Thoracic aorta (tissue), 2 donors: ENCODE measurements at regions not wholly inside any gene's neighbourhood (a gene's known extent, or its start where the extent isn't known, plus 50 kb on each side); places are given as distances from the start of the nearest gene placed in this dataset.

ENCODE experiments used
- ATAC-seq: fragments of 150-250 bp; one replicate; pipeline ENCODE4 v1.8.0; 2017; ENCODE audit warnings: low read depth; ENCODE audit not compliant: insufficient number of reproducible peaks, low FRiP score
- DNase-seq: peaks from one replicate; pipeline ENCODE4 v3.0.0-alpha.2; 2020; ENCODE audit warnings: low spot score
- H3K27ac ChIP-seq, 2 donors: fragments of 200-600 bp; sonication (generic); 1 replicate in 1 of 2; 2 replicates in 1 of 2; pipeline ENCODE4 v1.5.1; 2016; ENCODE audit warnings: mild to moderate bottlenecking in 2 of 2, moderate library complexity in 2 of 2
- H3K27me3 ChIP-seq: fragments of 200-600 bp; sonication (generic); replicated peaks from 2 replicates; pipeline ENCODE4 v1.6.0; 2016; ENCODE audit warnings: mild to moderate bottlenecking; ENCODE audit not compliant: insufficient read depth
- H3K36me3 ChIP-seq: fragments of 200-600 bp; sonication (generic); one replicate; pipeline ENCODE4 v1.5.1; 2016
- H3K4me1 ChIP-seq, 2 donors: fragments of 200-600 bp; sonication (generic); 1 replicate in 1 of 2; 2 replicates in 1 of 2; pipeline versions ENCODE4 v1.5.1 to v1.6.0; 2016; ENCODE audit warnings: low read depth in 2 of 2, mild to moderate bottlenecking in 1 of 2; ENCODE audit not compliant: control insufficient read depth in 1 of 2
- H3K4me3 ChIP-seq: fragments of 200-600 bp; sonication (generic); 2 replicates; pipeline ENCODE4 v1.5.1; 2016; ENCODE audit warnings: mild to moderate bottlenecking
- H3K9me3 ChIP-seq: fragments of 200-600 bp; sonication (generic); 2 replicates; pipeline ENCODE4 v1.5.1; 2016
- CTCF ChIP-seq: fragments of 200-600 bp; sonication (generic); IDR thresholded peaks from one replicate; pipeline ENCODE4 v1.5.1; 2019; ENCODE audit warnings: antibody characterized with exemption

DNA sequence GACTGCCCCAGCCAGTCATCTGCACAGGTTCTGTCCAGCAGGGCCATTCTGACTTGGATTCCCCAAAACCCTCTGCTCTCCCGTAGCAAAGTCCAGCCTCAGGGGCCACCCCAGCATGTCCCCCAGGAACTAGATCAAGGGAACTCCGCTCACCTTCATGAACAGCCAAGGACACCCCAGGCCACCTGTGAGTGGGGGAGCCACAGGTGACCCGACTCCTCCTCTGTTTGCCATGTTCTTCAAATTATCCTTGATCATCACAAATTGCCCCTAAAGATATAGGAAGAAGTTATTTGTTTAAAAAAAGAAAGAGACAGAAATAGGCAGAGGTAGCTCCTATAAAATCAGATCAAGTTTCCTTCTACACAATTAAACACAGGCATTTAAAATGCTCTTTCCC, 475.0 kb downstream of the MATN1 start:
- ATAC-seq (no peak), DNase-seq (no peak)
- Histone ChIP-seq H3K4me1 (no peaks in the 10 kb centered on the region), H3K36me3 (no peaks in the 10 kb centered on the region), H3K9me3 (no peaks in the 10 kb centered on the region), H3K4me3 (no peak overlapping the region), H3K27ac (no peak overlapping the region), H3K27me3 (no peaks in the 10 kb centered on the region)
- TF ChIP-seq CTCF: no peak

DNA sequence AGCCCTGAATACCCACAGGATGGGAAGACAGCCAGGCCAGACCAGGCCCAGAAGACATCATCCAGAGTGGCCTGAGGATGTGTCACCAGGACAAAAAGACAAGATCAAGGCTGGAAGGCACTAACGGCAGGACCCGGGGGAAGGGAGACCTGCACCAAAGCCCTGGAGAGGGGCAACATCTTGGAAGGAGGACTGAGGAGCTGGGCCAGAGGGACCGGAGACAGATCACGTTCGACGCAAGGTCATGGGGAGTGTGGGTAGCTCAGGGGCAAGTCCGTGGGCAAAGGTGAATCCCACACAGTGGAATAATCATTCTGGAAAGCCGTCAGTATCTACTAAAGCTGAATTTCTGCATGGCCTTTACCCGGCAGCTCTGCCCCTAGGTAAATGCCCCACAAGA, 478.6 kb downstream of the MATN1 start:
- Histone ChIP-seq H3K4me1 (no peaks in the 10 kb centered on the region), H3K9me3 (no peaks in the 10 kb centered on the region), H3K36me3 (no peaks in the 10 kb centered on the region), H3K27me3 (no peaks in the 10 kb centered on the region), H3K4me3 (no peak overlapping the region), H3K27ac (no peak overlapping the region)
- ATAC-seq (no peak), DNase-seq (no peak)
- no peak for TF ChIP-seq CTCF

DNA sequence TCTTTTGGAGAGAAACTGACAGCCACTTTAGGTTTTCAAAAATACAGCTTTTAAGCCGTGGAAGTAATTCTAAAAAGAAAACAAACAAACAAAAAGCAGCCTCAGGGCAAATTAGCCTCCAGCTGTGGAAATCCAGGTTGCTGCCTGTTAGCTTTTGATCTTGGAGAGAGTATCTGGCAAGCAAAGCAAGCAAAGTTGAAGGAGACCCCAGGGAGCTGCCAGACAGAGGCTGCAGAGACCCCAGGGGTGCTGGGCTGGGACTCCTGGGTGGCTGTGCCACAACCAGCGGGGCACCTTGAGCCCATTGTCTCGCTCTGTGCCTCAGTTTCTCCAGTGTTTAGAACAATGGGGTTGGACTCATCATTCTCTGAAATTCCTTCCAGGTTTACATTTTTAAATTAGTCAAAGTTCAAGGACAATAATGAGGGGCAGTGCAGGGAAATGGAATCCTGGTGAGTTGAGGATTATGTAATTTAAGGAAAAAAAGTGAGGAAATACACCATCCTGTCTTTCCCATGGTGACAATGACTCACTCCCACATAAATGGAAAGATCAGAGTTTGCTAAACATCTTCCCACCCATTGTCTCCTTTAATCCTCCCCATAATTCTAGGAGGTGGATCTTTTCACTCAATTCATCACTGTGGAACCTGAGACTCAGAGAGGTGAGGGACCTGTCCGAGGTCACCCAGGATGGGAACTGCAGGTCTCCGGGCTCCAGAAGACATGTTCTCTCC, 480.5 kb downstream of the MATN1 start:
- Histone ChIP-seq H3K4me1 (no peaks in the 10 kb centered on the region), H3K4me3 (no peak overlapping the region), H3K27me3 (no peaks in the 10 kb centered on the region), H3K36me3 (no peaks in the 10 kb centered on the region), H3K9me3 (no peaks in the 10 kb centered on the region), H3K27ac (no peak overlapping the region)
- TF ChIP-seq CTCF: no peak
- DNase-seq (no peak), ATAC-seq (no peak)

DNA sequence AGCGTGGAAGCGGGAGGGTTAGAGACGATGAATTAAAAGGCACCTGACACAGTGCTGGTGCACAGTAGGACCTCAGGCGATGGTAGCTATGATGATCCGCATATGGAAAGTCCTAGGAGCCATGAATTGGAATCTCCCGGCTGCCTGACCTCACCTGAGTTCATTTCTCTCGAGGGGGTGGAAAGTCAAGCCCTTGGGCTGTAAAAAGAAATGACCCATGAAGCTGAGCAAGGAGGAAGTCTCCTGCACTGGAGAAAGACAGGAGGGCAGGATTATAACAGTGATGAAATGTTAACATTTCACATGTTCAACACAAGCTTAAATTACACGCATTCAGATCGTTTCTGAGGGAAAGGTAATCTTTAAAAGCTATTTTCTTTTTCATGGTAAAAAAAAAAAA, 481.2 kb downstream of the MATN1 start:
- Histone ChIP-seq H3K36me3 (no peaks in the 10 kb centered on the region), H3K9me3 (no peaks in the 10 kb centered on the region), H3K27me3 (no peaks in the 10 kb centered on the region), H3K27ac (no peak overlapping the region), H3K4me1 (no peaks in the 10 kb centered on the region), H3K4me3 (no peak overlapping the region)
- ATAC-seq: no peak
- no peak for TF ChIP-seq CTCF
- DNase-seq: no peak

DNA sequence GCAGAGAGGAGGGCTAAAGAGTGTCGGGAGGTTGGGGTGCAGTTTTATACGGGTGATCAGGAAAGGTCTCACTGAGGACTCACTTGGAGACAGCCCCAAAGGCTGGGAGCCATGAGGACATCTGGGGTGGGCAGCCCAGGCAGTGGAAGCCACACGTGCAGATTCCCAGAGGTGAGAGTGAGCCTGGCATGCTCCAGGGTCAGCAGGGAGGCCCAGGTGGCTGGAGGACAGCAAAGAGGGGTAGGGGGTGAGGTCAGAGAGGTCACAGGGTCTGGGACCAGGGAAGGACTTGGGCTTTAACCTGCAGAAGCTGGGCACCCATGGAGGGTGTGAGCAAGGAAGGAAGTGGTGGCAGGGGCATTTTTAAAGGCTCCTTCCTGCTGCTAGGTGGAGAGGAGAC, 481.7 kb downstream of the MATN1 start:
- H3K27ac ChIP-seq: no peak overlapping the region
- no peaks in the 10 kb centered on the region for H3K9me3 ChIP-seq
- no peaks in the 10 kb centered on the region for H3K4me1 ChIP-seq
- DNase-seq (no peak), ATAC-seq (no peak)
- no peak for TF ChIP-seq CTCF
- H3K36me3 ChIP-seq: no peaks in the 10 kb centered on the region
- no peak overlapping the region for H3K4me3 ChIP-seq
- H3K27me3 ChIP-seq: no peaks in the 10 kb centered on the region
